ENCODE measurements at regions not wholly inside any gene's neighbourhood (a gene's known extent, or its start where the extent isn't known, plus 50 kb on each side); places are given as distances from the start of the nearest gene placed in this dataset.

GRCh38 chr6:9537381-9537780 is 877.5 kb downstream of the TFAP2A start:
- Histone ChIP-seq H3K4me1 (ENCODE audit: low read depth) (no peaks in the 10 kb centered on the region), H3K36me3 (ENCODE audit: low read depth) (no peaks in the 10 kb centered on the region), H3K9me3 (no peaks in the 10 kb centered on the region), H3K4me3 (no peak overlapping the region)
- DNase-seq (no peak), ATAC-seq (no peak)
- intact Hi-C loops (cut with DNase I, micrococcal nuclease) = no loop called here
- TF ChIP-seq, protein P1, sequence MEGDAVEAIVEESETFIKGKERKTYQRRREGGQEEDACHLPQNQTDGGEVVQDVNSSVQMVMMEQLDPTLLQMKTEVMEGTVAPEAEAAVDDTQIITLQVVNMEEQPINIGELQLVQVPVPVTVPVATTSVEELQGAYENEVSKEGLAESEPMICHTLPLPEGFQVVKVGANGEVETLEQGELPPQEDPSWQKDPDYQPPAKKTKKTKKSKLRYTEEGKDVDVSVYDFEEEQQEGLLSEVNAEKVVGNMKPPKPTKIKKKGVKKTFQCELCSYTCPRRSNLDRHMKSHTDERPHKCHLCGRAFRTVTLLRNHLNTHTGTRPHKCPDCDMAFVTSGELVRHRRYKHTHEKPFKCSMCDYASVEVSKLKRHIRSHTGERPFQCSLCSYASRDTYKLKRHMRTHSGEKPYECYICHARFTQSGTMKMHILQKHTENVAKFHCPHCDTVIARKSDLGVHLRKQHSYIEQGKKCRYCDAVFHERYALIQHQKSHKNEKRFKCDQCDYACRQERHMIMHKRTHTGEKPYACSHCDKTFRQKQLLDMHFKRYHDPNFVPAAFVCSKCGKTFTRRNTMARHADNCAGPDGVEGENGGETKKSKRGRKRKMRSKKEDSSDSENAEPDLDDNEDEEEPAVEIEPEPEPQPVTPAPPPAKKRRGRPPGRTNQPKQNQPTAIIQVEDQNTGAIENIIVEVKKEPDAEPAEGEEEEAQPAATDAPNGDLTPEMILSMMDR (IDR thresholded peaks at IDR 0.05) = no peak

DNA sequence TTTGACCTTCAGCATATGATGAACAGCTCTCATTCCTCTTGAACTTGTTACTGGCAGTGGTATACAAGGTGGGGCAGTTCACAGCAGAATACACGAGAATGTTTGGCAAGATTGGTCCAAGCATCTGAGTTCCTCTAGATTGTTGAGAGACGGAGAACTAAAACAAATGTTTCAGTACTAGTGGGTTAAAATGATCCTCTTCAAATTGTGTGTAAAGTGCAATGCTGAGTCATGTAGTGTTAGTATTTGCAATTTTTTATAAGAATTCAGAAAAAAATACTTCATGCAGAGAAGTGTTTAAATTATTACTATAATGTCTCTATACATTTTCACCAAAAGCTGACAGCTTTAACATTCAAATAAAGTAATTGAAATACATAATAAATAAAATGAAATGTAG is 879.8 kb downstream of the TFAP2A start:
- intact Hi-C loops (cut with DNase I, micrococcal nuclease) = no loop called here
- ATAC-seq (no peak), DNase-seq (no peak)
- Histone ChIP-seq H3K36me3 (ENCODE audit: low read depth) (no peaks in the 10 kb centered on the region), H3K4me1 (ENCODE audit: low read depth) (no peaks in the 10 kb centered on the region), H3K9me3 (no peaks in the 10 kb centered on the region), H3K4me3 (no peak overlapping the region)
- TF ChIP-seq, protein P1 (IDR thresholded peaks at IDR 0.05) = no peak

GRCh38 chr6:9532621-9533557 is 882.0 kb downstream of the TFAP2A start:
- DNase-seq (no peak), ATAC-seq (no peak)
- no peaks in the 10 kb centered on the region for H3K36me3 ChIP-seq (ENCODE audit: low read depth)
- no peaks in the 10 kb centered on the region for H3K9me3 ChIP-seq
- intact Hi-C loops (cut with DNase I, micrococcal nuclease) = no loop called here
- no peaks in the 10 kb centered on the region for H3K4me1 ChIP-seq (ENCODE audit: low read depth)
- TF ChIP-seq, protein P1 (IDR thresholded peaks at IDR 0.05) = no peak
- no peak overlapping the region for H3K4me3 ChIP-seq

- no peak for DNase-seq
- no peaks in the 10 kb centered on the region for H3K36me3 ChIP-seq (ENCODE audit: low read depth)
- intact Hi-C loops (cut with DNase I, micrococcal nuclease) = no loop called here
- no peaks in the 10 kb centered on the region for H3K4me1 ChIP-seq (ENCODE audit: low read depth)
- ATAC-seq = no peak
- H3K4me3 ChIP-seq = no peak overlapping the region
- H3K9me3 ChIP-seq = no peaks in the 10 kb centered on the region
- TF ChIP-seq, protein P1 (IDR thresholded peaks at IDR 0.05) = no peak
Observed at GRCh38 chr6:9527679-9528286, 887.1 kb downstream of the TFAP2A start.

DNA sequence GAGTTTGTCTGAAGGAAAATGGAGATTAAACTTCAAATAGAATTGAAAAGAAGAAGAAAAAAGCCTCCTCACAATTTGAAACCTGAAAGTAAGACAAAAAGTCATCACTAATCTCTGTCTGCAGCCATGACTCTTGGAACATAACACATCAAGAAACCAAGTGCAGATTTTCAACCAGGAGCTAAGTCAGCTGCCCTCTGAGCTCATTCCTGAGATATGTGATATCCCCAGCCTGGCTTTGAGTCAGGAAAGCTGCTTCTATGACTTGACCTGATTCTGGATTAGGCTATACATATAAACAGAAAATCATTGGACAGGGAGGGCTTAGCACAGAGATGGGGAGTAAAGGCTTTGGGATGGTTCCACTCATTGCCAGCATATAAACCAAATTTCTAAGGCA is 891.4 kb downstream of the TFAP2A start:
- TF ChIP-seq, protein P1 (IDR thresholded peaks at IDR 0.05) = no peak
- Histone ChIP-seq H3K4me3 (no peak overlapping the region), H3K9me3 (no peaks in the 10 kb centered on the region), H3K4me1 (ENCODE audit: low read depth) (no peaks in the 10 kb centered on the region), H3K36me3 (ENCODE audit: low read depth) (no peaks in the 10 kb centered on the region)
- no peak for ATAC-seq
- no peak for DNase-seq
- intact Hi-C loops (cut with DNase I, micrococcal nuclease) = no loop called here
